AG04450 (cell line): ENCODE measurements at regions not wholly inside any gene's neighbourhood (a gene's known extent, or its start where the extent isn't known, plus 50 kb on each side); places are given as distances from the start of the nearest gene placed in this dataset. TPM values are rescaled to one million over a fixed set of nuclear protein-coding genes. Genes with fewer than 3 reads are reported as not detected.

Source experiments
- CTCF ChIA-PET: fragments of 300-600, 350-600 bp; formaldehyde crosslinking; extraction: SDS; loops from one replicate; lab custom pipeline; 2022; ENCODE audit warnings: antibody characterized with exemption, inconsistent platforms; lab: Charles Lee
- POLR2A ChIA-PET: fragments of 350-600 bp; formaldehyde crosslinking; extraction: SDS; loops from one replicate; lab custom pipeline; 2021; ENCODE audit warnings: antibody characterized with exemption, inconsistent platforms; lab: Yijun Ruan, JAX
- DNase-seq: peaks from one replicate; pipeline ENCODE4 v3.0.0-alpha.2; 2011; ENCODE audit warnings: low read depth, low spot score
- H3K27ac ChIP-seq: one replicate; pipeline ENCODE4 v1.5.1; 2012; ENCODE audit warnings: low read depth, low read length, control low read depth
- H3K27me3 ChIP-seq: one replicate; pipeline ENCODE4 v1.6.0; 2012; ENCODE audit warnings: low read length; ENCODE audit not compliant: control insufficient read depth, insufficient read depth
- H3K4me3 ChIP-seq: 2 replicates; pipeline ENCODE4 v1.5.1; 2011; ENCODE audit warnings: mild to moderate bottlenecking, low read depth, low read length, control low read depth
- H3K9me3 ChIP-seq: 2 replicates; pipeline ENCODE4 v1.5.1; 2012; ENCODE audit warnings: low read length; ENCODE audit not compliant: control insufficient read depth, insufficient read depth
- CTCF ChIP-seq: IDR thresholded peaks from 2 replicates; pipeline ENCODE4 v1.5.1; 2011; ENCODE audit warnings: low read depth, low read length, control low read depth, inconsistent platforms
- small RNA-seq: library from RNA; depleted of rRNA; stranded (forward); fragments of <200 nt; gene quantifications from one replicate; pipeline ENCODE3, GENCODE V24; 2012; ENCODE audit warnings: low read depth; ENCODE audit not compliant: insufficient read length

GRCh38 chrY:21454133-21454532, 57.0 kb upstream of the RBMY1B start:
- POLR2A ChIA-PET: no interaction called here
- TF ChIP-seq CTCF: no peak
- CTCF ChIA-PET: no interaction called here

GRCh38 chrY:21459648-21460047, 51.5 kb upstream of the RBMY1B start:
- no peak for TF ChIP-seq CTCF
- Histone ChIP-seq H3K9me3 (no peaks in the 10 kb centered on the region), H3K4me3 (no peak overlapping the region), H3K27me3 (no peaks in the 10 kb centered on the region), H3K27ac (no peak overlapping the region)
- DNase-seq: no peak
- POLR2A ChIA-PET: no interaction called here
- CTCF ChIA-PET: no interaction called here

More at GRCh38 chrY:21454133-21454532, 57.0 kb upstream of the RBMY1B start:
- Histone ChIP-seq H3K9me3 (peaks cover 3% of the 10 kb centered on the region; the same call in 1 of the 2 replicates), H3K4me3 (no peak overlapping the region), H3K27me3 (no peaks in the 10 kb centered on the region), H3K27ac (no peak overlapping the region)
- no peak for DNase-seq

Small RNAs in the stretch of these regions (small RNA-seq; reads per million reads assigned to genes)
- gene AC010086.2: not detected
